T-helper 1 cell treated with Interleukin-12 subunit alpha and Interleukin-12 subunit beta and Interleukin-4 antibody, amounts not matched to agents 30 ng/mL and 1 ng/mL, for 36 hours (primary cell): ENCODE measurements at regions not wholly inside any gene's neighbourhood (a gene's known extent, or its start where the extent isn't known, plus 50 kb on each side); places are given as distances from the start of the nearest gene placed in this dataset.
"Not testable (repeated sequence)": the region's sequence is repeated elsewhere in the genome, so short reads cannot be mapped to it uniquely, and the experiment has no call there.

Experiments used
- intact Hi-C: fragments of 100-400 bp; cut with micrococcal nuclease; formaldehyde crosslinking; loops from one replicate; pipeline ENCODE4 v1.15.1; 2024

DNA sequence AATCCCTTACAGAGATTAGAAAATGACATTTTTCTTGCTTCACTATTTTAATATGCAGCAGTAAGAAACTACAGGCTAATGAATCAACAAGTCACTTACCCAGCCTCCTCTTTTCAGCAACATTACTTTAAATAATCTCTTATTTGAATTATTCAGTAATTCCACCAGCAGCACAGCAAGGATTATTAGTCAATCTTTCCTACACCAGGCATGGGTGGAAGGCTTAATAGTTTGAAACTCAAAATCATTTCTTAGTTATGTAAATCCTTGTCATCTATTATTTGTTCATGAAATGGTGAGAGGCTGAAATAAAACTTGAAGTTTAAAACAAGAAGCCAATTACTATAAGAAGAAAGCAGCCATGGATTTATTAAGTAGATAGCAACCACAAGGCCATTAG lies 530.5 kb downstream of the KCNA4 start:
- intact Hi-C loops = no loop called here

DNA sequence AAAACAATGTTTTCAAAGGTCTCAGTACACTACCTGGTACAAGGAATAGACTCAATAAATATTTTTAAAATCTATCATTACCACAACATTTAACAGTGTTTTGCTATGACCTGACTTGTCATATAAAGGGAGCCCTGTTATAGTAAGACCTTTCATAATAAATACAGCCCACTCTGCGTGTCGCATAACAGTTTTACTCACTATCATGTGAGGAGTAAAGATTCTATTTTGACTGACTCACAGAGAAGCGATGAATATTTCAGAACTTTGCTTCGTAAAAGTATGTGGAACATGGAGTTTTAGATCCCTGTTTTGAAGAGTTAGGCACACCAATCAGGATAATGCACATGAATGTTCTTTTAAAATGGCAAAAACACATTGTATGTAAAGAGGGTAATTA lies 531.2 kb downstream of the KCNA4 start:
- intact Hi-C loops = no loop called here

DNA sequence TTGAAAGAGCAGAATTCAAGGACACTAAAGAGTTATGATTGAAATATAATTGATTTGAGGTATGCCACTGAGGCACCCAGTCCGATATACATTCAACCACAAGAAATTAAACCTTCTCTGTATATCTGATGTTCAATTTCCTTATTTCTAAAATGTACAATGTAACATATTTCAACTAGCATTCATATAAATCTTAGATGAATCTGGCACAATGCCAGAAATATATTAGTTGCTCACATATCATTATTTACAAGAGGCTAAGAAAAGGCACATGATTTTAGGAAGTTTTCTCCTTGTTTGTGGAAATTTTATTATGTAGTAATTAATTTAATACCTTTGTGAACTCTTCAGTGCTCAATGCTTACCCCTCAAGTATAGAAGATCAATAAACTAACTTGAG lies 532.3 kb downstream of the KCNA4 start:
- intact Hi-C loops = no loop called here

DNA sequence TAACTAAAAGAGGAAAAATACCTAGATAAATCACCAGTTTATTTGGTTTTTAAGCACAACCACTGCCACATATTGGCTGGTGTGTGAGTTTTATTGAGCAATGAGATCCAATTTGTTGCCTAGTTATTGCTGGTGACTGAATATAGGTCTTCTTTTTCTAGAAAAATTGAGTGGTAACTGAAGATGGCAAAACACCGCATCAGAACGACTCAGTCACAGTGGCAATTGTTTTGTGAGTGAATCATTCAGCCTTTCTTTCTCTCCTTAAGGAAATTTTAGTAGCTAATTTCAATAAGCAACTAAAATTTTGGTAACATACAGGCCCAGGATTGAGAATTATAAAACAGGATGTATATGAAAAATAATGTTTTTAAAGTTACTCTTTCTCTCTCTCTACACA lies 533.0 kb downstream of the KCNA4 start:
- intact Hi-C loops = no loop called here

DNA sequence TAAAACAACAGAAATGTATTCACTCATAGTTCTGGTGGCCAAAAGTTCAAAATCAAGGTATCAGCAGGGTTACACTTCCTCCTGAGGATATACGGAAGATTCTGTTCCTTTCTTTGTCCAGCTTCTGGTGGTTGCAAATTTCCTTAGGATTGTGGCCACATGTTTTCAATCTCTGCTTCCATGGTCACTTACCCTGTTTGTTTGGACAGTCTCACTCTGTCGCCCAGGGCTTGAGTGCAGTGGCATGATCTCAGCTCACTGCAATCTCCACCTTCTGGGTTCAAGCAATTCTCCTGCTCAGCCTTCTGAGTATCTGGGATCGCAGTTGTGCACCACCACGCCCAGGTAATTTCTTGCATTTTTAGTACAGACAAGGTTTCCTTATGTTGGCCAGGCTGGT lies 534.3 kb downstream of the KCNA4 start:
- intact Hi-C loops = no loop called here

DNA sequence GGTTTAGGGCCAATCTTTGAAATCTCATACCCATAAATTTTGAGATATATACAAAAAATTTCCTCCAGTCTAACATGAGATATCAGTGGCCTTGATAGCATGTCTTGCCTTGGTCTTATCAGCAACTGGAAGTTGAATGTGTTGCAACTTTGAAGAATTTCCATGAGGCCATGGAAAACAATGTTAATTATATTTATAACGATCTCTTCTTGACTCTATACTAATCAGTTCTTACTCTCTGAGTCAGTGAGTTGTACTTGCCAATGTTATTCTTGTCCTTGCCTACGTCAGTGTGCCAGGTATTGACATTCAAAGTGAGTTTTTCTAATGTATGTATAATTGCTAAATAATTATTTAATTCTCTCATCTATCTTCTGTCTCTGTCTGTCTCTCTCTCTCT lies 535.1 kb downstream of the KCNA4 start:
- intact Hi-C loops = no loop called here

DNA sequence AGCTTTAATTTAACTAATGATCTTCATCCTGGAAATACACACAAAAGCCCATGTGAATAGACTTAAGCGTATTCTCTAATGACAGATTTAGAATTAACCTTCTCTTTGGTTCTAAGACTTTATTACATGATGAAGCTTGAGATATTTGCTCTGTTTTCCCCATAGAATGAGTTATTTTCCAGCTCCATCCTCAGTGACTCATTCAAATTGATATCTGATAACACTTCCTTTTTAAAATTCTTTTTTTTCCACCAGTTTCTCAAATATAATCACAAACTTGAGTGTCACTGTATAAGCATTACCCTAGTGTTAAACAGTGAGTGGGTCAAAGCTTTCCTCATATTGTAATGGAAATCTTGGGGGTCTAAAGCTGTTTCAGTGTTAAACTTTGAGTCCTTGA lies 535.8 kb downstream of the KCNA4 start:
- intact Hi-C loops = no loop called here

DNA sequence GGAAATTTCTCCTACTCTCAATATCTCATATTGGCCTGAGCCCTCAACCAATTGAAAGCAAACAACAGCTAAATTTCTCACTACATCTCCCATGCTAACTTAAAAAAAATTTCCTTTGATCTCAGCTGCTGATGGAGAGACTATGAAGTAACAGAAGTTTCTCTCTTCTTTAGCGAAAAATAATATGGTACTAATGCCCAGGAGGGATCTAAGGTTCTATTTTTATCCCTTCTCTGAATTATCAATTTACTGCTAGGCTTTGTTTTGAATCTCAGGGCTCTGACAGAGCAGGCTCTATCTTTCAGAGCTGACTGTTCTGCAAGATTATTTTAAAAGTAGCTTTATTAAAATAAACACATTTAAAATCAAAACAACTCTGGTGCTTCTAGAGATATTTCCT lies 558.6 kb downstream of the KCNA4 start:
- intact Hi-C loops = no loop called here

DNA sequence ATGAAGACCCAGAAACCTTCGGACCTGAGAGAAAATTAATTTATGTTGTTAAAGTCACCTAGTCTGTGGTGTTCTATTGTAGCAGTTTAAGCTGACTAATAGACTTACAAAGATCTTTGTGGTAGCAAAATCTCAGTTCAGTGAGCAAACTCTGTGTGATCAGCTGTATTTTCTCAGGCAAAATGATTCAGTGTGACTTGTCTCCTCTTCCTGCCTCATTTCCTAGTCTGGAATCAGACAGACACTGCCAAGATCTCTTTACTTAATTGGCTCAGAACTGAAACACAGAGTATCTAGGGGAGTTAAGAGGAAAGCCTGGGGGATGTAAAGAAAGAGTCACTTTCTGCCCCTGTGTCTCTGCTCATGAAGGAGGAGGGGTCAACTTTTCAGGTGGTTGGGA lies 564.7 kb downstream of the KCNA4 start:
- intact Hi-C loops = no loop called here

DNA sequence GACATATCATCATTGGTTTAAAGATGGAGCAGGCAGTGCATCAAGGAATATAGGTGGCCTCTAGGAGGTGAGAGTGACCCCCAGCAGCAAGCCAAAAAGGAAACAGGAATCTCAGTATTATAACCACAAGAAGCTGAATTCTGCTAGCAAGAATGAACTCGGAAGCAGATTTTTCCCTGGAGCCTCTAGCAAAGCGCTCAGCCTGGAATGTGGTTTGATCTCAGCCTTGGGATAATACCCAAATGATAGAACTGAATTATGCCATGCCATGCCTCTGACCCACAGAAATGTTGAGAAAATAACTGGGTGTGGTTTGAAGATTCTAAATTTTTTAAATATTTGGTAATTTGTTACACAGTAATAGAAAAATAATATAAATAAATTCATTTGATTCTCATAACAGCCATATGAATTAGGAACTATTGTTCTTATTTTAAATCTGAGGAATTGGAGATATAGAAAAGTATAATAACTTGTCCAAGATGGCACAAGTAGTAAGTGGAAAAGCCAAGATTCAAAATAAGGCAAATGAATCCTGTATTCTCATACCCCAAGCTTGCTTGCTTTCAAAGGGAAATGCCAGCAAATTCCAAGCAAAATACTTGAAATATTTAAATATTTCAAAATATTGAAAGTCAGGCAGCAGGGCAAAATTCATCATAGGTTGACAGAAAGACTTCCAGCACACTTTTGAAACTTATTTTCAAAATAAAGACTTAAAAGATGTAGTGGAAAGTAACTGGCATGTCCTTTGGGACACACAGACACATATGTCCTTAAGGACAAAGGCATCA lies 567.4 kb downstream of the KCNA4 start:
- intact Hi-C loops = no loop called here

DNA sequence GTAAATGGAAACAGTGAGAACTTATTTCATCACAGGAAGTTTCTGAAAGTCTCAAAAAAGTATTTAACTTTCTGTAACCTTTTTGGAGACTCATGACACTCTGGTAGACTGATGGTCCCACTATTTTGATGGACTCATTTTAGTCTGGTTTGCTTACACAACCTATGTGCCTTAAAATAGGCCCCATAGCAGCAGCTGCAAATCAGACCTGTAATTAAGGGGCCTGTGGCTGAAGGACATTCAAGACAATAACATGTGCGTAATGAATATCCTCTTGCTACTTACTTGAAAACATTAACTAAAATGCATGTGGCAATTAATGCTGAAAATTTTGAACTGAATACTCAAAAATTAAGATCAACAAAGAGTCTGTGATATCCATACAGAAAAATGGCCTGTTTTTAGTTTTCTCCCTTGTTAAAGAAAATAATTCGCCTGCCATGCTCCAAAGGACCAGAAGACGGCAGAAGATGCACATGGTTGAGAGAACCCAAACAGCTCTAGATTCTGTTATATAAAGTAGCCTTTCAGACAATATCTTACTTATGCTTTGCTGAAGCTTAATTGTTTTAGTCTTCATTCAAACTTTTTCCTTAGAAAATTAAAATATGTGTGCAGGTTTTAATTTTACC lies 568.5 kb downstream of the KCNA4 start:
- intact Hi-C loops = no loop called here

DNA sequence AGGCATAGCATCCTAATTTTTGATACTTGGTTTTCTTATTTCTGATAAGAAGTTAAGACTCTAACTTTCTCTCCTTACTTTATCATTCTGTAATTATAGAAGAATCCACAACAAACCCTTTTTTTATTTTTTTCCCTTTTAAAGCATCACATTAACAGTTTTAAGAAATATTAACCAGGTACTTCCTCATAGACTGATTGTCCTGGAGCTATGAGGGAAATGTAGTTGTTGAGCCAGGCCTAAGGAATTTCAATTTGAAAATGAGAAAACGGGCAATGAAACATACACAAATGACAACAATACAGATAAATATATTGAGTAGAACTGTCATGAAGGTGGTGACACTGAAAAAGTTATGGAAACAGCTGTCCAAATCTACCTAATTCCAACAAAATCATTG lies 569.0 kb downstream of the KCNA4 start:
- intact Hi-C loops = no loop called here

DNA sequence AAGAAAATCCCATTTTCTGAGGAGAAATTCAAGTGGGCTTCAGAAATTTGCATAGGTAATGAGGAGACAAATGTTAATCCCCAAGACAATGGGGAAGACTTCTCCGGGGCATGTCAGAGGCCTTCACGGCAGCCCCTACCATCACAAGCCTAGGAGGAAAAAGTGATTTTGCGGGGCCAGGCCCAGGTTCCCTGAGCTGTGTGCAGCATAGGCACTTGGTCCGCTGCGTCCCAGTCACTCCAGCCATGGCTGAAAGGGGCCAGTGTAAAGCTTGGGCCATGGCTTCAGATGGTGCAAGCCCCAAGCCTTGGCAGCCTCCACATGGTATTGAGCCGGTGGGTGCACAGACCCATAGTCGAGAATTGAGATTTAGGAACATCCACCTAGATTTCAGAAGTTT lies 570.7 kb downstream of the KCNA4 start:
- intact Hi-C loops = no loop called here

DNA sequence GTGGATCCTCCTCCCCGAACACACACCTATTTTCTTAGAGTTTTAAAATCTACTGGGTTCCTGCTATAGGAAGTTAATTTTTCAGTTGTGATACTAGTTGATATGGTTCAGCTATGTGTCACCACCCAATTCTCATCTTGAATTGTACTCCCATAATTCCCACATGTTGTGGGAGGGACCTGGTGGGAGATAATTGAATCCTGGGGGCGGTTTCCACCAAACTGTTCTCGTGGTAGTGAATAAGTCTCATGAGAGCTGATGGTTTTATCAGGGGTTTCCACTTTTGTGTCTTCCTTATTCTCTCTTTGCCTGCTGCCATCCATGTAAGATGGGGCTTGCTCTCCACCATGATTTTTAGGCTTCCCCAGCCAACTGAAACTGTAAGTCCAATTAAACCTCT lies 571.6 kb downstream of the KCNA4 start:
- intact Hi-C loops = not testable (repeated sequence)

DNA sequence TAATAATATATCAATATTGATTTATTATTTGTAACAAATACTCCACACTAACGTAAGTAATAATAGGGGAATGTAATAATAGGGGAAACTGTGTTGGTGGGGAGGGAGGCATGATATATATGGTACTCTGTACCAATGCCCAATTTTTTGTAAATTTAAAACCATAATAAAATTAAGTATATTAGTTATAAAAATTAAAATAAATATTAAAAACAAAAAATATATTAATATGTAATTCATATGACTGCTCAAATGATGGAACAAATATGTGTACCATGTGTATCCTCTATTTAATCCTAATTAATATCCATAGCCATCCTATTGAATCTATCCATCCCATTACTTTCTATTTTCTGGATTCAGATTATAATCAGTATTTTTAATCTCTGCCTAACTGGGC lies 578.0 kb downstream of the KCNA4 start:
- intact Hi-C loops = no loop called here

DNA sequence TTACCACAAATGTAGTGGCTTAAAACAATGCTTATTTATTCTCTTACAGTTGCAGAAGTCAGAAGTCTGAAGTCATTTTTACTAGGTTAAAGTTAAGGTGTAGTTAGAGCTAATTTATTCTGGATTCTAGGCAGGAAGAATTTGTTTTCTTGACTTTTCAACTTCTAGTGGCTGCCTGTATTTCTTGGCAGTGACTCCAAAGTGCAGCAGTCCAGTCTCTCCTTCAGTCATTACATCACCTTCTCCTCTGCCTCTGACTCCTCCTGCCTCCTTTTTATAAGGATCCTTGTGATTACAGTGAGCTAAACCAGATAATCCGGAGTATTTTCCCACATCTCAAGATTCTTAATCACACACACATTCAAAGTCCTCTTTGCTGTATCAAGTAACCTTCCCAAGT lies 581.4 kb downstream of the KCNA4 start:
- intact Hi-C loops = no loop called here

DNA sequence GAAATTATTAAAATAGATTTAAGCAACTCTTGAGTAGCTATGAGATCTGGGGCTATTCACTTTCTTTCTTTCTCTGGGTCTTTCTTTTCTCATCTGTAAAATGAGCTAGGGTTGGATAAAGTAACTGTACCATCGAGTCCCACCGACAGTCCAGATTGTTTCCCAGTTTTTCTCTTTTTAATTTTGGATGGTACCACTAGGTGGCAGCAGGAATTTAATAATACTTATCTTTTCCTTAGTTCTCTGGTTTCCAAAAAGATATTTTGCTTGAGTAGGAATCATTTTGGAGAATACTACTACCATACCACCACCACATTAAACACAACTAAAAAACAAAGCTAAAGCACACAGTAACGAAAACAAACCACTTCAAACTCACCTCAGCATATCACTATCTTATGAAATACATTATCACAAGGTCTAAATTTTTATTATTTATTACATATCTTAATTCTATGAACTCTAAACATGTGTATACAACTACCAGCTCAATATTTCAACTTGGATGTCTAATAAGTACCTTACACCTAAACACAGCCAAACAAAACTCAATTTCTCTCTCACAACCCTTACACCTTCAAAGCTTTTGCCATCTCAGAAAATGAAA lies 584.0 kb downstream of the KCNA4 start:
- intact Hi-C loops = loop anchor here (2.0 to 5.0 kb wide), 2 partner anchors 764 to 1484 kb away; no protein-coding TSS in a partner anchor

DNA sequence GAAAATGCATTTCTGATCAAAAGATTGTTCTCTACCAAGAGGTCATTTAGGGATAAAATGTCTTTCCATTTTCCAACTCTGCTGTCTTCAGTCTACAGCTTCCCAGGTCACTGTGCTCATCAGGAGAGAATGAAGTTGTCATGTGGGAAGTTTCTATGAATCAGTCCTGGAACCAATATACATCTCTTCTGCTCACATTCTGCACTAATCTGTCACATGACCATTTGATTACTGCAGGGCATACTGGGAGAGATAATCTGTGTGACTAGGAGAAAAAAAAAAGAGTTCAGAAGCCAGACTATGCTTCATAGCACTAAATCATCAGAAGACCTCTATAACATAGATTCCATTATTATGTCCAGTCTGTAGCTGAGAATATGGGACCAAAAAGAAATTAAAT lies 611.5 kb downstream of the KCNA4 start:
- intact Hi-C loops = no loop called here

DNA sequence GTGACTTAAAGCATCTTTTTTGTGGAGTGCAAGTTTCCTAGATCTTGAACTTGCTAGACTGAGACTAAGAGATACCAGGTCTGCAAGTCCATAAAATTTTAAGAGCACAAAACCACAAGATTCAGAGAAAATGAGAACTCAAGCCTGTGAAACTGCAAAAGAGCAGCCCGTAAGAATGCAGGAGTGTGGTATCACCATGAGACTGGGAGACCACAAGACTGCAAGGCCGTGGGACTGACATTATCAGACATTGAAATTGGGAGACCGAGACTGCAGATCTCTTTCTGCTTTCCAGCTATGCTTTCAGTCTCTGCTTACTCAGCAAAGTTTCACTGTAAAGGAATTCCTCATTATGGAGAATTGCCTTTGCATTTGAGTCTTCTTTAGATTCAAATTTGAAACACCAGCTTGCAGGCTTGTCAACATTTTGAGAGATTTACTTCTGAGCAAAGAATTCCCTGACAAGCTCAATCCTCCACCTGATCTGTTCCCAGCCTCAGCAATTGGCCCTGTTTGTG lies 621.2 kb downstream of the KCNA4 start:
- intact Hi-C loops = no loop called here

DNA sequence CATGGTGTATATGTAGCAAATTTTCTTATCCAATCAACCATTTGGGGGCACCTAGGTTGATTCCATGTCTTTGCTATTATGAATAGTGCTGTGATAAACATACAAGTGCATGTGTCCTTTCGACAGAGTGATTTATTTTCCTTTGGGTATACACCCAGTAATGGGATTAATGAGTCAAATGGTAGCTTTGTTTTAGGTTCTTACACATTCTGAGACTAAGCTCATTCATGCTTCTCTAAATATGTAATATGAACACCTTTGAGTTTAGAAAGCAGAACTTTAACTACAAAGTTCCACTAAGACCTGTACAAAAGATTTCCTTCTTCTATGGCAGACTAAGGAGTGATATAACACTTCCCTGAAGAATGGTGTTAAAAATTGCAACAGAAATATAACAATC lies 627.0 kb downstream of the KCNA4 start:
- intact Hi-C loops = no loop called here

DNA sequence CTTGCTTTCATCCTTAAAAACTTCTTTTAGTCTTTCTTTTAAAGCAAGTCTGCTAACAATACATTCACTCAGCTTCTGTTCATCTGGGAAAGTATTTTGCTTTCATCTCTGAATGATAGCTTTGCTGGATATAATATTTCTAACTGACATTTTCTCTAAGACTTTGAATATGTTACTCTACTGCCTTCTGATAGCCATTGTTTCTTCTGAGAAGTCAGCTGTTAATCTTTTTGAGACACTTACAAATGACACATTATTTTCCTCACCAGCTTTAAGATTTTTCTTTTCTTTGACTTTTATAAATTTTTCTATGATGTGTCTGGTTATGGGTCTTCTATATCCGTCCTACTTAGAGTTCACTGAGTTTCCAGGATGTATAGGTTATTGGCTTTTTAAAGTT lies 643.1 kb downstream of the KCNA4 start:
- intact Hi-C loops = no loop called here

DNA sequence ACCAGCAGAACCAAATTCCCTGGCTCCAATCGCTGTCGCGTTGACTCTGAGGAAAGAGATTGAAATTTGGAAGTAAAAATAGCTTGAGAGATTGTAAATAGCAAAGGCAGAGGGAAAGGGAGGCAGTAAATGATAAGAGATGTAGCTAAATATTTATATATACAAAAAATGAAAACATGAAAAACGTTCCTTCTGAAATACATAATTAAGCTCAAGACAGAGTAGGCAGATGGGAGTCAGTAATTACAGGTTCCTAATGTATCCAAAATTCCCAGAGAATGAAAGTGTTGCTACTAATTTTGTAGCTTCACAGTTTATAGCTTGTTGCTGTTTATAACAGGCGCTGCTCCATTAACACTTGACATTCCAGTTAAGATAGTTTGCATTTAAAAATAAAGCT lies 648.7 kb downstream of the KCNA4 start:
- intact Hi-C loops = no loop called here

DNA sequence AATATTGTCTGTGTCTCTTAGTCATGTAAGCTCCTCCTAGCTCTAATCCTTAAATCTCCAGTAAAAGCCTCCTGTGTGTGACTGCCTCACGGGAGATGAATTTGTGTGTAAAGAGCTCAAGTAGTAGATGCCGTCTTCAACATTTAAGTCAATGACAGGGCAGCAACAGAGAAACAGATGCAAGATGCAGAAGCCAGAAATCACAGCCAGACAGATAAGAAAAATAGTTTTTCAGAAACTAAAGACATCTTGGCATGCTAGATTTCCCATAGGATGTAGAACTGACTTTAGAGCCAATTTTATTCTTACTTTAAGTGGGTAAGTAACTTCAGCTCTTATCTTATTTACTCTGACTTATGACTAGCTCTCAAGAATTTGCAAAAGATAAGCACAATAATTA lies 652.8 kb downstream of the KCNA4 start:
- intact Hi-C loops = no loop called here
